GM03348 (cell line): ENCODE measurements at regions not wholly inside any gene's neighbourhood (a gene's known extent, or its start where the extent isn't known, plus 50 kb on each side); places are given as distances from the start of the nearest gene placed in this dataset.
A peak's percentile ranks its signal among the peaks of the same experiment; 100 is the strongest.
"Not testable (repeated sequence)": the region's sequence is repeated elsewhere in the genome, so short reads cannot be mapped to it uniquely, and the experiment has no call there.

Experiments used
- DNase-seq: peaks from one replicate; pipeline ENCODE4 v3.0.0; 2012; ENCODE audit warnings: low spot score

- no peak for DNase-seq
Measured at GRCh38 chr21:28282833-28283232, 709.8 kb downstream of the LTN1 start.

DNA sequence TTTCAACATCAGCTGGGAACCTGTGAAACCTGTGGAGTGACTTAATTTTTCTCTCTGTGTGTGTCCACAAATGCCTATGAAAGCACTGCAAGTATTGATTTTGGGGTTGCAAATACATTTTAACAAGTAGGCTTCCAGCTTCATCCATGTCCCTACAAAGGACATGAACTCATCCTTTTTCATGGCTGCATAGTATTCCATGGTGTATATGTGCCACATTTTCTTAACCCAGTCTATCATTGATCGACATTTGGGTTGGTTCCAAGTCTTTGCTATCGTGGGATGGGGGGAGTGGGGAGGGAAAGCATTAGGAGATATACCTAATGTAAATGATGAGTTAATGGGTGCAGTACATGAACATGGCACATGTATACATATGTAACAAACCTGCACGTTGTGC lies 711.3 kb downstream of the LTN1 start:
- DNase-seq: not testable (repeated sequence)

- DNase-seq: no peak
Measured at GRCh38 chr21:28280611-28281010, 712.1 kb downstream of the LTN1 start.

- no peak for DNase-seq
Measured at GRCh38 chr21:28277324-28277723, 715.4 kb downstream of the LTN1 start.

DNA sequence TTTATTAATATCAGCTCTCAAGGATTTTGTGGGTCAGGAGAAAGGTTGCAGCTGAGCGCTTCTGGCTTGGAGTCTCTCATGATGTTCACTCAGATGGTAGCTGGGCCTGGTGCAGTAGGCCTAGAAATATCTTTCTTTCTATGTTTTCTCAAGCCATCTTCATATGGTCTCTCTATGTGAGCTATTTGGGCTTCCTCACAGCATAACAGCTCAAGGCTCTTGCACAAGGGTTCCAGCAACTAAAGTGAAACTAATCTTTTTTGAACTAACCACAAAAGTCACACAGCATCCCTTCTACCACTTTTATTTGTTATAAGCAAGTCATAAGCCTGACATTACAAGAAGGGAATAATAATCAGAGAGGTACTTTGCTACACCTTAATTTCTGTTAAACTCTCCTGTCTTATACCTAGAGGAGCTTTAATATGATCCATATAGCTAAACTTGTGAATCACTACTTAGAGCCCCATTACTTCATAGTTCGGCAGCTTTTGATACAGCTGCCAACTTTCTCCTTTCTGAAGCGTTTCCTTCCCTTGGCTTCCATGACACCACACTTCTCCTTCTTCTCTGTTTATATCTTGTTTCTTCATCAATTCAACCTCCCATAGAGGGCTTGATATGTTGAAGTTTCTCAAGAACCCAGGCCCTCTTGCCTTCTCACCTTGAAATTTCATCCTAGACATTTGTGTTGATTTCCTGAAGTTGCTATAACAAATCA lies 720.2 kb downstream of the LTN1 start:
- DNase-seq: no peak

DNA sequence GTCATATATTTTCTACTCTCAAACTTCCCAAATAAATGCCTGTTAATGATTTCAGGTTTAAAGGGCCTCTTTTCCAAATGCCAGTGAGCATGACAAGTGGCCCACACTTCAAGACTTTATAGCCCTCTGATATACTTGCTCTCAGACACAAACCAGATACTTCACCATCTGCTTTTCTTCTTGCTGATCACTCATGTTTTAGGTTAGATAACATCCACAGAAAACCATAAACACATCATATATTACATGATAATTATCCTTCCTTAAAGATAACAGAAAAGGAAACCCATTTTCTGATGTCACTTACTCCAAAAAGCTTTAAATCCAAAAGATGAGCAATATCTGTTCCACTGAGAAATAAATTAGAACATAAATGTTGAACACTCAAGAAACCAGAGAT lies 723.5 kb downstream of the LTN1 start:
- DNase-seq: no peak

DNA sequence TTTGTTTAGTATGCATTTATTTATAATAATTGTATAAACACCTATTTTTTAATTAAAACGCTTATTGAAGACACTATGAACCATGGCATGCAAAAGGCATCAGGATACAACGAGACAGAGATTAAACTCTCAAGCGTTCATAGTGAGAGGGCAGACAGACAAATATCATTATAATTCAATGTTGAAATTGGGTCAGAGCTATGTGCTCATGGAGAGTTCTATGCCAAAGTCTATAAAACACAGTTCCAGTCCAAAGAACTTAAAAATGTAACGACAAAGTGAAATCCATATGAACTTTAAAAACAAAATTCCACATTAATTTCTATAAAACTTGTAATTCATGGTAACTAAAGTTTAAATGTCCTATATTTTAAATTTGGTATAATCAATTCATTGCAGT lies 724.0 kb downstream of the LTN1 start:
- no peak for DNase-seq

DNA sequence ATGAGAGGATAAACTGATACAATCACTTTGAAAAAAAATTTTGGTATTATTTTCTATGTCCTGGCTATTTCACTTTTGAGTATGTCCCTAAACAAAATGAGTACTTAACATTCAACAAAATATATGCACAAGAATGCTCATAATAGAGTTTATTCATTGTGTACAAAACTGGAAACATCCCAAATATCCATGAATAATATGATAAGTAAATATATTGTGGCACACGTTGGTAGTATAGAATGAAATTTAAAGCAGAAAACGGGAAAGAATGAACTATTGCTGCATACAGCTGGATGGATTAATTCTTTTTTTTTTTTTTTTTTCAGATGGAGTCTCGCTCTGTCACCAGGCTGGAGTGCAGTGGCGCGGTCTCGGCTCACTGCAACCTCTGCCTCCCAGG lies 725.2 kb downstream of the LTN1 start:
- no peak for DNase-seq

GRCh38 chr21:28266061-28266460 lies 726.6 kb downstream of the LTN1 start:
- no peak for DNase-seq

DNA sequence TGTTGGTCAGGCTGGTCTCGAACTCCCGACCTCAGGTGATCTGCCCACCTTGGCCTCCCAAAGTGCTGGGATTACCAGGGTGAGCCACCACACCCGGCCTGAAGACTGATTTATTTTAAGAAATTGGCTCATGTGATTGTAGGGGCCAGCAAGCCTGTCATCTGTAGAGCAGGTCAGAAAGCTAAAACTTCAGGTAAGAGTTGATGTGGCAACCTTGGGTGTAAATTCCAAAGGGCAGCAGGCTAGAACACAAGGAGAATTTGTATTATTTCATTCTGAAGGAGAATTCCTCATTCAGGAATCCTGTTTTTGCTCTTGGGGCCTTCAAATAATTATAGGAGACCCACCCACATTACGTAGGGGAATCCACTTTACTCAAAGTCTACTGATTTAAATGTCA lies 728.7 kb downstream of the LTN1 start:
- DNase-seq: no peak

GRCh38 chr21:28261298-28261697 lies 731.4 kb downstream of the LTN1 start:
- DNase-seq: no peak

GRCh38 chr21:28257276-28257675 lies 735.4 kb downstream of the LTN1 start:
- DNase-seq: no peak

DNA sequence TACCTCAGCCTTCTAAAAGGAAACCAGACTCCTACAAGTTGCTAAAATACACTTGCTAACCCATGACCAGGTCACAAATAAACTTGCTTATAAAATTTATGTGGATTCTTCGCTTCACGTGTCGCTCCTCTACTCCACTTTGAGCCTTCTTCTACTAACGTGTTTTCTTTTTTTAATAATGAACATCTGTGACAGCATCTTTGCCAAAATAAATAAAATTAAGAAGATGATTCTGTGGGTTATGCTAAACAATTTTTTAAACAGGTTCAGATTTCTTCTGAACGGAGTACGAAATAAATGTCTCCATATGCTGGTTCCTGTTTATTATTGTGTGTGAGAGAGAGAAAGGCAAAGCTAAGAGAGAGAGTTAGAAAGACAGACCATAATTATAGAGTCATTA lies 735.8 kb downstream of the LTN1 start:
- DNase-seq: no peak

DNA sequence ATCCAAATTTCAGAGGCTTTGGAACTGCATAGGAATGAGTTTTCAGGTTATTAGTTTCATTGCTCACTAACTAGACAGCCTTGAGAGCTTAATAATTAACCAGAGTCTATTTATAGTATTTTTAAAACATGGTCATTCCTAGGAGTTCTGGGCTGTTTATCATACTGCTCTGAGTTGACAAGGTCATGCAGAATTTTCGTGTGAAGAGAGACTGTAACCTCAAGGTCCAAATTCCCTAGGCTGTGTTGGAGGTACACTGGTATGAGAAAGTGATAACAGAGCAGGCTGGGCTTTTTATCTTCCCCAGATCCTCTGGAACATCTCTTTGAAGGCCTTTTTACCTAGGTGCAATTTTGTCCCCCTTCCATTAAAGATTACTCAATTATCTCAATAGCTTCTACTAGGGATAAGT lies 736.3 kb downstream of the LTN1 start:
- DNase-seq: no peak

DNA sequence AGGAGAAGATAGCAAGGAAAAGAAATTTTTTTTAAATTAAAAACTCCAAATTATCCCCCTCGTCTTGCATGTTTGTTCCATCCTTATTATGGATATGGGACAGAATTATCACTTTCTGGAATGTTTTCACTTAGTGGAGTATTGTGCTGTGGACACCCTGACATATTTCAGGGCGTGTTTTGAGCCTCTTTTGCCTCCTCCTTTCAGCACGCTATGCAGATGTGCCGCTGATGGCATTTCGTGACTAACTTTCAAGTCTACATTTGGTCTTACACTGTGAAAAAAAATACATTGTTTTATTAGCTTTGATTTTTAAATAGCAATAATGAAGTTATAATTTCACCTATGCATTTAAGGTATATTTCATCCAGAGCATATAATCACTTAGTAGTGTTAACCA lies 738.7 kb downstream of the LTN1 start:
- peak; percentile 33 for DNase-seq

- DNase-seq: peak; percentile 56
Measured at GRCh38 chr21:28253338-28253737, 739.3 kb downstream of the LTN1 start.

DNA sequence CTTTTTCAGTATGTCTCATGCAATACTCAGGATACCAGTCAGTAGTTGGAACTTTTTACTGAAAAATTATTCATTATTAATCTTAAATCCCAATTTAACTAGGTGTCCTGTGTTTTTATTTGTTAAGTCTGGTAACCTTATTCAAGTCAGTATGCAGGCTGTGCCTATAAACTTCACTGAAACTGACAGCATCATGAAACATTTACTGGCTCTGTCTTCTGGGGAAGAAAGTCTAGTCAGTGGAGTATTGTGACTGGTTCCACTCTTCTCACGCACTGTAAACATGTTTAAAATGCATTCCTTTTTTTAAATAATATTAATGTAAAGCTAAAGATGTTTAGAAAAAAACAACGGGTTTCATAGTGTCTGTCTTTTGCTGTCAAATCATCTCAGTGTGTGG lies 739.7 kb downstream of the LTN1 start:
- DNase-seq: no peak

- DNase-seq: no peak
Measured at GRCh38 chr21:28250946-28251345, 741.7 kb downstream of the LTN1 start.

- no peak for DNase-seq
Measured at GRCh38 chr21:28247454-28248020, 745.1 kb downstream of the LTN1 start.

DNA sequence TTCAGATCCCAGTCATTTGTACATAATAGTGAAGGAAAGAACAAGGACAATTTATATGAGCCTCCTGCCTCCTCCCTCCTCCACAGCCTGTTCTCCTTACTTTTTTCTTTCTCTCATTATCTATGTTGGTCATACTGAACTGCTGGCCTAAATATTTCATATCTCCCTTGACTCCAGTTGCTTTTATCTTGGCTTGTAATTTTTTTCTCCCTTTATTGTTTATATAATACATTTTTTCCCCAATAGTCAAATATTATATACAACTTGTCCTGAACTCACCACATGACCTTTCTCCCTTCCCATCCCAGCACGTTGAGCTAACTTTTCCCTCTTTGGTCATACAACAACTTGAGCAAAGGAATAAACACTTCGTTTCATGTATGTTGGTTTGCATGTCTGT lies 752.1 kb downstream of the LTN1 start:
- DNase-seq: no peak

- no peak for DNase-seq
Measured at GRCh38 chr21:28239340-28239739, 753.3 kb downstream of the LTN1 start.

- no peak for DNase-seq
Measured at GRCh38 chr21:28237661-28238060, 755.0 kb downstream of the LTN1 start.

DNA sequence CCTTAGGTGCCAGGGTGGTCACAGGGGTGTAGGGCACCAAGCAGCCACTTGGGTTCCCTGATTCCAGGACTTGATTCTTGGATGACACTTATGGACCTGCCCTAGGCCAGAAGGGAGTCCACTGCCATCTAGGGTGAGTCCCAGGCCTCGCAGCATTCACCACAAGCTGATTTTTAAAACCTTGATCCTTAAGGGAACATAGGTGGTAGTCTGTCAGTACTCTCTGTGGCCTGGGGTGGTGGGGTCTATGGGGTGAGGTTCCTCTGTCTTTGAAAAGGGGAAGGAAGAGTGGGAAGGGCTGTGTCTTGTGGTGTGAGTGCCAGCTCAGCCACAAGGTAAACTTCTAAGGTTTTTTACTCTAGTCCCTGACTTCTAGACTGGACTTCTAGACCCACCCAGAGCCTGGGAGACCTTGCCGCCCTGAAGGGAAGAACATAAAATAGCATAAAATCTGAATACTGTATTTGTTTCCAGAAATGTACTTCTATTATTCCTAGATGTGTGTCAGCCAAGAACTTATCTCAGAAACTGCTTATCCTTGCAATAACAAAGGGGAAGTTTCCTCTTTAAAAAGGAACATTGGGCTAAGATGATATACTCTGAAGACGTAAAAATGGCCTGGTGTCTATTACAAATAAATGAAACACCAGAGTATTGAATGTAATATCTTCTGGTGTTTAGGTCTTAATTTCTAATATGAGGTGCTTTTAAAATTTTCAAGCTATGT lies 757.3 kb downstream of the LTN1 start:
- DNase-seq: no peak

DNA sequence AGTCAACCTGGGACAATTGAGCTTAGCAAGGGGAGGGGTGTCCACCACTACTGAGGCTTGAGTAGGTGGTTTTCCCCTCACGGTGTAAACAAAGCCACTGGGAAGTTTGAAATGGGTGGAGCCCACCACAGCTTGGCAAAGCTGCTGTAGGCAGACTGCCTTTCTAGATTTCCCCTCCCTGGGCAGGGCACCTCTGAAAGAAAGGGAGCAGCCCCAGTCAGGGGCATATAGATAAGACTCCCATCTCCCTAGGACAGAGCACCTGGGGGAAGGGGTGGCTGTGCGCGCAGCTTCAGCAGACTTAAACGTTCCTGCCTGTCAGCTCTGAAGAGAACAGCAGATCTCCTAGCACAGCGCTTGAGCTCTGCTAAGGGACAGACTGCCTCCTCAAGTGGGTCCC lies 758.4 kb downstream of the LTN1 start:
- DNase-seq: no peak
